HCT116 (cell line): ENCODE measurements at regions not wholly inside any gene's neighbourhood (a gene's known extent, or its start where the extent isn't known, plus 50 kb on each side); places are given as distances from the start of the nearest gene placed in this dataset.

Experiments used
- ATAC-seq: fragments of 200-7000 bp; cut with Tn5 transposase; 2 replicates; pipeline ENCODE4 v1.9.1; 2020; ENCODE audit warnings: mild to moderate bottlenecking, moderate library complexity
- BruUV-seq: library from RNA; stranded (reverse); fragments of 400-500 nt; replicated peaks from 2 replicates; lab custom pipeline; 2021; lab: Mats Ljungman, UMichigan
- CTCF ChIA-PET: fragments of 300-600 bp; sonication (Branson Sonifier 250); formaldehyde crosslinking; loops from one replicate; lab custom pipeline; 2021; ENCODE audit warnings: antibody characterized with exemption; lab: Charles Lee
- POLR2A ChIA-PET: fragments of 300-600, 350-600 bp; sonication (Branson Sonifier 250); formaldehyde crosslinking; loops from one replicate; lab custom pipeline; 2021; ENCODE audit warnings: antibody characterized with exemption; lab: Charles Lee
- RAD21 ChIA-PET, 2 experiments: fragments of 300-600 bp; sonication (Branson Sonifier 250); formaldehyde crosslinking; loops; one replicate each; lab custom pipeline; 2023; ENCODE audit warnings: low total read pairs in 2 of 2; ENCODE audit not compliant: uncharacterized antibody in 2 of 2, unreplicated experiment in 2 of 2, low non-redundant PET in 1 of 2; lab: Charles Lee
- DNase-seq: peaks from one replicate; pipeline ENCODE4 v3.0.0-alpha.2; 2010; ENCODE audit warnings: low read depth, low spot score
- H2AFZ ChIP-seq: fragments of 200-600 bp; shearing (Covaris generic), sonication (generic); 2 replicates; pipeline ENCODE4 v1.6.1; 2017; ENCODE audit warnings: low read depth, mixed run types, mixed read lengths, antibody characterized with exemption, low read length; ENCODE audit not compliant: poor library complexity, severe bottlenecking
- H3K27ac ChIP-seq: 2 replicates; pipeline ENCODE4 v1.5.1; 2012; ENCODE audit warnings: low read depth, low read length
- H3K27me3 ChIP-seq: fragments of 200-600 bp; sonication (generic); 2 replicates; pipeline ENCODE4 v1.6.1; 2016; ENCODE audit warnings: mixed run types, low read length, mixed read lengths; ENCODE audit not compliant: insufficient read depth
- H3K36me3 ChIP-seq, 2 experiments: fragments of 200-500 bp in 1 of 2; fragments of 200-600 bp in 1 of 2; sonication (Bioruptor generic) in 1 of 2; sonication (generic) in 1 of 2; 2 replicates each; pipeline versions ENCODE4 v1.5.1 to v1.6.1; 2014 to 2016; ENCODE audit warnings: low read length in 2 of 2, inconsistent platforms in 1 of 2, mixed read lengths in 1 of 2, mixed run types in 1 of 2; ENCODE audit not compliant: insufficient read depth in 2 of 2, control insufficient read depth in 1 of 2
- H3K4me1 ChIP-seq, 2 experiments: fragments of 200-600 bp in 1 of 2; sonication (generic) in 1 of 2; 2 replicates each; pipeline versions ENCODE4 v1.5.1 to v1.6.1; 2012 to 2017; ENCODE audit warnings: low read length in 2 of 2, inconsistent platforms in 1 of 2, mild to moderate bottlenecking in 1 of 2, mixed read lengths in 1 of 2, mixed run types in 1 of 2, moderate library complexity in 1 of 2; ENCODE audit not compliant: insufficient read depth in 2 of 2, control insufficient read depth in 1 of 2
- H3K4me2 ChIP-seq: fragments of 200-600 bp; sonication (generic); 2 replicates; pipeline ENCODE4 v1.6.1; 2017; ENCODE audit warnings: mixed run types, low read length, mixed read lengths
- H3K4me3 ChIP-seq, 2 experiments: fragments of 200-600 bp in 1 of 2; sonication (generic) in 1 of 2; replicated peaks in 1 of 2; 2 replicates each; pipeline ENCODE4 v1.5.1; 2011 to 2016; ENCODE audit warnings: low read length in 2 of 2, control low read depth in 1 of 2, low read depth in 1 of 2, mild to moderate bottlenecking in 1 of 2, mixed read lengths in 1 of 2, mixed run types in 1 of 2
- H3K79me2 ChIP-seq: fragments of 200-600 bp; sonication (generic); 2 replicates; pipeline ENCODE4 v1.6.1; 2017; ENCODE audit warnings: mild to moderate bottlenecking, mixed run types, low read length, moderate library complexity, mixed read lengths; ENCODE audit not compliant: insufficient read depth
- H3K9ac ChIP-seq: fragments of 200-600 bp; sonication (generic); 2 replicates; pipeline ENCODE4 v1.6.1; 2016; ENCODE audit warnings: low read length, mixed read lengths
- H3K9me2 ChIP-seq: fragments of 200-600 bp; sonication (generic), shearing (Covaris generic); 2 replicates; pipeline ENCODE4 v1.6.1; 2017; ENCODE audit warnings: mixed run types, mild to moderate bottlenecking, moderate library complexity; ENCODE audit not compliant: insufficient read depth
- H3K9me3 ChIP-seq, 2 experiments: fragments of 200-500 bp in 1 of 2; fragments of 200-600 bp in 1 of 2; sonication (Bioruptor generic) in 1 of 2; sonication (generic) in 1 of 2; 2 replicates each; pipeline ENCODE4 v1.6.1; 2014 to 2017; ENCODE audit warnings: low read length in 2 of 2, mixed read lengths in 2 of 2, inconsistent platforms in 1 of 2, low read depth in 1 of 2, mild to moderate bottlenecking in 1 of 2, mixed run types in 1 of 2, moderate library complexity in 1 of 2; ENCODE audit not compliant: control insufficient read depth in 1 of 2, insufficient read depth in 1 of 2
- H4K20me1 ChIP-seq: fragments of 200-600 bp; sonication (generic), shearing (Covaris generic); 2 replicates; pipeline ENCODE4 v1.6.1; 2017; ENCODE audit warnings: mixed run types, mild to moderate bottlenecking, moderate library complexity; ENCODE audit not compliant: insufficient read depth
- CBX3 ChIP-seq: IDR thresholded peaks from 2 replicates; pipeline ENCODE4 v1.6.1; 2012; ENCODE audit warnings: low read depth
- EZH2phosphoT487 ChIP-seq: fragments of 200-600 bp; IDR thresholded peaks from 2 replicates; pipeline ENCODE4 v1.6.1; 2018; ENCODE audit warnings: antibody characterized with exemption, borderline replicate concordance
- FOSL1 ChIP-seq: IDR thresholded peaks from 2 replicates; pipeline ENCODE4 v1.6.1; 2012; ENCODE audit warnings: low read depth
- POLR2A ChIP-seq: IDR thresholded peaks from 2 replicates; pipeline ENCODE4 v1.7.0; 2011; ENCODE audit warnings: borderline replicate concordance; ENCODE audit not compliant: insufficient read depth, insufficient read length; ENCODE audit errors: extremely low read depth
- POLR2AphosphoS5 ChIP-seq: IDR thresholded peaks from 2 replicates; pipeline ENCODE4 v1.6.1; 2011; ENCODE audit warnings: mild to moderate bottlenecking, low read depth, low read length, moderate library complexity
- RAD21 ChIP-seq: IDR thresholded peaks from 2 replicates; pipeline ENCODE4 v1.6.1; 2012; ENCODE audit warnings: low read depth, mild to moderate bottlenecking
- SIN3A ChIP-seq: IDR thresholded peaks from 2 replicates; pipeline ENCODE4 v1.6.1; 2012; ENCODE audit warnings: low read depth
- SRF ChIP-seq: IDR thresholded peaks from 2 replicates; pipeline ENCODE4 v1.6.1; 2012; ENCODE audit warnings: low read depth
- TCF7L2 ChIP-seq: IDR thresholded peaks from 2 replicates; pipeline ENCODE4 v1.7.0; 2011; ENCODE audit warnings: borderline replicate concordance, inconsistent platforms; ENCODE audit not compliant: insufficient read depth, insufficient read length; ENCODE audit errors: extremely low read depth
- intact Hi-C: fragments of 100-400 bp; cut with micrococcal nuclease; formaldehyde crosslinking; loops from 2 replicates; pipeline ENCODE4 v1.10.0; 2022
- TF ChIP-seq, protein P1 (sequence below): IDR thresholded peaks from 2 replicates; pipeline ENCODE4 v1.6.1; 2012; ENCODE audit warnings: low read depth
- TF ChIP-seq, protein P2 (sequence below): IDR thresholded peaks from 2 replicates; pipeline ENCODE4 v1.6.1; 2011; ENCODE audit warnings: mild to moderate bottlenecking, low read length, moderate library complexity; ENCODE audit not compliant: insufficient replicate concordance; ENCODE audit errors: extremely low read depth
- TF ChIP-seq, protein P3 (sequence below), 3 experiments: fragments of 200-600 bp in 1 of 3; sonication (generic) in 1 of 3; IDR thresholded peaks in 2 of 3; conservative IDR thresholded peaks in 1 of 3; 2 replicates each; pipeline ENCODE4 v1.5.1; 2012 to 2017; ENCODE audit warnings: low read depth in 2 of 3, low read length in 2 of 3, antibody characterized with exemption in 1 of 3, borderline replicate concordance in 1 of 3, control low read depth in 1 of 3, mild to moderate bottlenecking in 1 of 3, mixed read lengths in 1 of 3, mixed run types in 1 of 3, moderate library complexity in 1 of 3; ENCODE audit not compliant: insufficient read depth in 1 of 3

DNA sequence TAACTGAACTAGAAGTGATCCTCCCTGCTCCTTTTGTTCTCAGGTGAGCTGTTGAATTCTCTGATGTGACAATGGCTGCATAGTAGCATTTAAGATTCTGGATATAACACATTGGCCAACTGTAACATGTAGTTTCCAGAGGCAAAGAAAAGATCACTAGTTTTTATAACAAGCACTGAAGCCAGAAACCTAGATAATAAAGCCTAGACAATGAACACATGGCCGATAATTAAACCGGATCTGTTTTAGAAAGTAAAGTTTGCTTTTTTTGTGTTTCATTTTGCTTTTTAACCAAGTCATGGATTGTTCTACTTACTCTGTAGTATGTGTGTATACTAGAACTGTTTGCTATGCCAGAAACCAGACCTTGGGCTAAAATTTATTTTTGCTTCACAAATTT is 225.5 kb upstream of the KLHL1 start:
- TF ChIP-seq SRF (no peak), RAD21 (no peak), TCF7L2 (no peak), CBX3 (no peak), SIN3A (no peak), POLR2AphosphoS5 (no peak), FOSL1 (no peak), EZH2phosphoT487 (no peak), POLR2A (no peak)
- TF ChIP-seq, protein P1, sequence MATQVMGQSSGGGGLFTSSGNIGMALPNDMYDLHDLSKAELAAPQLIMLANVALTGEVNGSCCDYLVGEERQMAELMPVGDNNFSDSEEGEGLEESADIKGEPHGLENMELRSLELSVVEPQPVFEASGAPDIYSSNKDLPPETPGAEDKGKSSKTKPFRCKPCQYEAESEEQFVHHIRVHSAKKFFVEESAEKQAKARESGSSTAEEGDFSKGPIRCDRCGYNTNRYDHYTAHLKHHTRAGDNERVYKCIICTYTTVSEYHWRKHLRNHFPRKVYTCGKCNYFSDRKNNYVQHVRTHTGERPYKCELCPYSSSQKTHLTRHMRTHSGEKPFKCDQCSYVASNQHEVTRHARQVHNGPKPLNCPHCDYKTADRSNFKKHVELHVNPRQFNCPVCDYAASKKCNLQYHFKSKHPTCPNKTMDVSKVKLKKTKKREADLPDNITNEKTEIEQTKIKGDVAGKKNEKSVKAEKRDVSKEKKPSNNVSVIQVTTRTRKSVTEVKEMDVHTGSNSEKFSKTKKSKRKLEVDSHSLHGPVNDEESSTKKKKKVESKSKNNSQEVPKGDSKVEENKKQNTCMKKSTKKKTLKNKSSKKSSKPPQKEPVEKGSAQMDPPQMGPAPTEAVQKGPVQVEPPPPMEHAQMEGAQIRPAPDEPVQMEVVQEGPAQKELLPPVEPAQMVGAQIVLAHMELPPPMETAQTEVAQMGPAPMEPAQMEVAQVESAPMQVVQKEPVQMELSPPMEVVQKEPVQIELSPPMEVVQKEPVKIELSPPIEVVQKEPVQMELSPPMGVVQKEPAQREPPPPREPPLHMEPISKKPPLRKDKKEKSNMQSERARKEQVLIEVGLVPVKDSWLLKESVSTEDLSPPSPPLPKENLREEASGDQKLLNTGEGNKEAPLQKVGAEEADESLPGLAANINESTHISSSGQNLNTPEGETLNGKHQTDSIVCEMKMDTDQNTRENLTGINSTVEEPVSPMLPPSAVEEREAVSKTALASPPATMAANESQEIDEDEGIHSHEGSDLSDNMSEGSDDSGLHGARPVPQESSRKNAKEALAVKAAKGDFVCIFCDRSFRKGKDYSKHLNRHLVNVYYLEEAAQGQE: no peak
- TF ChIP-seq, protein P2, sequence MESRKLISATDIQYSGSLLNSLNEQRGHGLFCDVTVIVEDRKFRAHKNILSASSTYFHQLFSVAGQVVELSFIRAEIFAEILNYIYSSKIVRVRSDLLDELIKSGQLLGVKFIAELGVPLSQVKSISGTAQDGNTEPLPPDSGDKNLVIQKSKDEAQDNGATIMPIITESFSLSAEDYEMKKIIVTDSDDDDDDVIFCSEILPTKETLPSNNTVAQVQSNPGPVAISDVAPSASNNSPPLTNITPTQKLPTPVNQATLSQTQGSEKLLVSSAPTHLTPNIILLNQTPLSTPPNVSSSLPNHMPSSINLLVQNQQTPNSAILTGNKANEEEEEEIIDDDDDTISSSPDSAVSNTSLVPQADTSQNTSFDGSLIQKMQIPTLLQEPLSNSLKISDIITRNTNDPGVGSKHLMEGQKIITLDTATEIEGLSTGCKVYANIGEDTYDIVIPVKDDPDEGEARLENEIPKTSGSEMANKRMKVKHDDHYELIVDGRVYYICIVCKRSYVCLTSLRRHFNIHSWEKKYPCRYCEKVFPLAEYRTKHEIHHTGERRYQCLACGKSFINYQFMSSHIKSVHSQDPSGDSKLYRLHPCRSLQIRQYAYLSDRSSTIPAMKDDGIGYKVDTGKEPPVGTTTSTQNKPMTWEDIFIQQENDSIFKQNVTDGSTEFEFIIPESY: no peak
- TF ChIP-seq, protein P3, sequence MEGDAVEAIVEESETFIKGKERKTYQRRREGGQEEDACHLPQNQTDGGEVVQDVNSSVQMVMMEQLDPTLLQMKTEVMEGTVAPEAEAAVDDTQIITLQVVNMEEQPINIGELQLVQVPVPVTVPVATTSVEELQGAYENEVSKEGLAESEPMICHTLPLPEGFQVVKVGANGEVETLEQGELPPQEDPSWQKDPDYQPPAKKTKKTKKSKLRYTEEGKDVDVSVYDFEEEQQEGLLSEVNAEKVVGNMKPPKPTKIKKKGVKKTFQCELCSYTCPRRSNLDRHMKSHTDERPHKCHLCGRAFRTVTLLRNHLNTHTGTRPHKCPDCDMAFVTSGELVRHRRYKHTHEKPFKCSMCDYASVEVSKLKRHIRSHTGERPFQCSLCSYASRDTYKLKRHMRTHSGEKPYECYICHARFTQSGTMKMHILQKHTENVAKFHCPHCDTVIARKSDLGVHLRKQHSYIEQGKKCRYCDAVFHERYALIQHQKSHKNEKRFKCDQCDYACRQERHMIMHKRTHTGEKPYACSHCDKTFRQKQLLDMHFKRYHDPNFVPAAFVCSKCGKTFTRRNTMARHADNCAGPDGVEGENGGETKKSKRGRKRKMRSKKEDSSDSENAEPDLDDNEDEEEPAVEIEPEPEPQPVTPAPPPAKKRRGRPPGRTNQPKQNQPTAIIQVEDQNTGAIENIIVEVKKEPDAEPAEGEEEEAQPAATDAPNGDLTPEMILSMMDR (IDR thresholded peaks at IDR 0.05 in 2 of 3, conservative IDR thresholded peaks at IDR 0.05 in 1 of 3; ENCODE audit: borderline replicate concordance in 1 of 3, insufficient read depth in 1 of 3, low read depth in 2 of 3, low read length in 2 of 3): no peak
- H3K9me2 ChIP-seq: no peaks in the 10 kb centered on the region
- no peak overlapping the region for H2AFZ ChIP-seq
- H3K9ac ChIP-seq: no peak overlapping the region
- H3K36me3 ChIP-seq: no peaks in the 10 kb centered on the region
- no peak for ATAC-seq
- H4K20me1 ChIP-seq: no peaks in the 10 kb centered on the region
- no peaks in the 10 kb centered on the region for H3K9me3 ChIP-seq
- ChIA-PET POLR2A (no interaction called here), CTCF (no interaction called here), RAD21 (no interaction called here)
- no peak overlapping the region for H3K4me2 ChIP-seq
- DNase-seq: no peak
- no peaks in the 10 kb centered on the region for H3K4me1 ChIP-seq
- H3K27me3 ChIP-seq: no peaks in the 10 kb centered on the region
- no peak overlapping the region for H3K4me3 ChIP-seq
- BruUV-seq: no TSS peak
- intact Hi-C loops: no loop called here
- H3K27ac ChIP-seq: no peak overlapping the region
- H3K79me2 ChIP-seq: no peaks in the 10 kb centered on the region
